Activated naive CD8-positive, alpha-beta T cell treated with anti-CD3 and anti-CD28 coated beads, Interleukin-2, amount 10 ng/mL, durations not matched to agents 7 days and 5 days (primary cell): ENCODE measurements at regions not wholly inside any gene's neighbourhood (a gene's known extent, or its start where the extent isn't known, plus 50 kb on each side); places are given as distances from the start of the nearest gene placed in this dataset.
"Not testable (repeated sequence)": the region's sequence is repeated elsewhere in the genome, so short reads cannot be mapped to it uniquely, and the experiment has no call there.

Experiments used
- ATAC-seq: fragments of 150-1000 bp; cut with Tn5 transposase; one replicate; pipeline ENCODE4 v1.10.0; 2021; ENCODE audit warnings: low read depth, moderate library complexity
- POLR2A ChIA-PET: fragments of 350-600 bp; sonication (Branson Sonifier 250); formaldehyde crosslinking; loops from one replicate; lab custom pipeline; 2021; ENCODE audit warnings: antibody characterized with exemption; lab: Charles Lee
- DNase-seq: peaks from one replicate; pipeline ENCODE4 v3.0.0; 2021
- H3K27ac Mint-ChIP-seq: one replicate; pipeline ENCODE4 v1.8.0; 2022; ENCODE audit warnings: mild to moderate bottlenecking, mixed read lengths
- H3K27me3 Mint-ChIP-seq: one replicate; pipeline ENCODE4 v1.8.0; 2022; ENCODE audit warnings: mild to moderate bottlenecking, moderate library complexity, mixed read lengths
- H3K36me3 Mint-ChIP-seq: one replicate; pipeline ENCODE4 v1.8.0; 2021; ENCODE audit warnings: mild to moderate bottlenecking, mixed read lengths
- H3K4me1 Mint-ChIP-seq: one replicate; pipeline ENCODE4 v1.8.0; 2021; ENCODE audit warnings: mixed read lengths
- H3K4me3 Mint-ChIP-seq: one replicate; pipeline ENCODE4 v1.8.0; 2022; ENCODE audit warnings: mild to moderate bottlenecking, moderate library complexity, mixed read lengths
- H3K9me3 Mint-ChIP-seq: one replicate; pipeline ENCODE4 v1.8.0; 2021; ENCODE audit warnings: mixed read lengths

- POLR2A ChIA-PET = no interaction called here
- DNase-seq = no peak
- Mint-ChIP-seq H3K27me3 (no peaks in the 10 kb centered on the region), H3K9me3 (no peaks in the 10 kb centered on the region), H3K4me1 (no peaks in the 10 kb centered on the region), H3K27ac (no peak overlapping the region), H3K36me3 (no peaks in the 10 kb centered on the region), H3K4me3 (no peak overlapping the region)
- ATAC-seq = no peak
These were observed 589.1 kb upstream of the ADARB2 start for GRCh38 chr10:2326411-2326810.

DNA sequence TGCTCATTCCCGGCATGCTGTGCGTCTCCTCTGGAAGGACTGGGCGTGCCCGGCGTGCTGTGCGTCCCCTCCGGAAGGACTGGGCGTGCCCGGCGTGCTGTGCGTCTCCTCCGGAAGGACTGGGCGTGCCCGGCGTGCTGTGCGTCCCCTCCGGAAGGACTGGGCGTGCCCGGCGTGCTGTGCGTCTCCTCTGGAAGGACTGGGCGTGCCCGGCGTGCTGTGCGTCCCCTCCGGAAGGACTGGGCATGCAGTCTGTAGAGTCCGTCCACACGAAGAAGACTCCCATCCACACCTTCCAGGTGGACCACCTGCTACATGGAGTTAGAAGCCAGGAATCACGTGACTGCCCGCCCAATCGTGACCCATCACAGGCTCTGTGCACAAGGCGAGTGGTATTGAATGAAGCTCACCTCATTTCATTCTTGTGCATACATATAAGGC is 577.7 kb upstream of the ADARB2 start:
- H3K27me3 Mint-ChIP-seq, H3K4me1 Mint-ChIP-seq, H3K27ac Mint-ChIP-seq, H3K4me3 Mint-ChIP-seq, H3K9me3 Mint-ChIP-seq, H3K36me3 Mint-ChIP-seq, DNase-seq, ATAC-seq, POLR2A ChIA-PET: not testable (repeated sequence)

DNA sequence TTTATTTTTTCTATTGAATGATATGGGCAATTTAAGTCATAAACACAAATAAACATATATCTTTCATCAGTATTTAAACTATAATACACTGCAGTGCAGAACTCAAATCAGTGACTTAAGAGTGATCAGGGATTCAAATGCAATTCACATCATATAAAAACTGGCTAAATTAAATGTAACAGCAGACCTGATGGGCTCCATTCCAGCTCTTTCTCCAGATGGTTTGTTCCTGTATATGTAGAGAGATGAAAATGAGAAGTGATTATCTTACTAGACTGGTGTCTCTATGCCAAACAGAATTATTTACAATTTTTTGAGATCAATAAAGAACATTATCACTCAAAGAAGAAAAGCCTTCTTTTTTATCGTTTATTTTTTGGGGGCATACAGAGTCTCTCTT is 568.8 kb upstream of the ADARB2 start:
- Mint-ChIP-seq H3K4me3 (no peak overlapping the region), H3K36me3 (no peaks in the 10 kb centered on the region), H3K4me1 (no peaks in the 10 kb centered on the region), H3K9me3 (no peaks in the 10 kb centered on the region), H3K27ac (no peak overlapping the region), H3K27me3 (peaks cover 1% of the 10 kb centered on the region)
- POLR2A ChIA-PET = no interaction called here
- DNase-seq = no peak
- no peak for ATAC-seq

DNA sequence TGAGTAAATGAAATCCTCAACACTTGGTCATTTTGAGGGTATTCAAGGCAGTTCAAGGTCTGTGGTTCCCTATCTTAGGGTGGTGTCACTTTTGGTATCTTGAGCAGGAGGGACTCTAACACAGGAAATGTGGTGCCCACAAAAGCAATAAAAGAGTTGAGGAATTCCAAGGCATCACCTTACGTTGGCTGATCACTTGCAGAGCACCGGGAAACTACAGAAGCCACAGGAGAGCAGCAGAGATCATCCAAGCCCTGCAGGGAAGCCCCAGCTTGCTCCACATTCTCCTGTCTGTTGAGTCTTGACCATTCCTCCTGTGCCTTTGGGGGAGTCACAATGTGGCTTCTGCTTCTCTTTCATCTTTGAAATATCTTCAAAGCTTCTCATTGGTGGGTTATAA is 565.8 kb upstream of the ADARB2 start:
- no peaks in the 10 kb centered on the region for H3K4me1 Mint-ChIP-seq
- POLR2A ChIA-PET = no interaction called here
- H3K4me3 Mint-ChIP-seq = no peak overlapping the region
- no peaks in the 10 kb centered on the region for H3K27me3 Mint-ChIP-seq
- no peaks in the 10 kb centered on the region for H3K36me3 Mint-ChIP-seq
- DNase-seq (no peak), ATAC-seq (no peak)
- no peak overlapping the region for H3K27ac Mint-ChIP-seq
- no peaks in the 10 kb centered on the region for H3K9me3 Mint-ChIP-seq

DNA sequence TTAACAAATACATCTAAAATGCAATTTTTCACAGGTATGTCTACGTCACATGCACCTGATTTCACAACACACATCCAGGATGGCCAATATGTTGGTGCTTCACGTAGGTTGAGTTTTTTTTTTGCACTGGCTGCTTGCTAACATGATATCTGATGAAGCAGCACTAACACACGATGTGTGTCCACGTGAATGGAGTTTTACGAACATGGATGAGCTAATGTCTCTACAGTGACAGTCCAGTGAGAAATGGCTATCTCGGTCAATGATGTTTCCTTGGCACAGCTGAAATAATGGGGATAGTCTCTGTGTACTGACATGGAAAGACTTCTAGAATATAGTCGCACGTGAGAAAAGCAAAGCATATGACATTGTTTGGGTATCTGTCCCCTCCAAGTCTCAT is 563.9 kb upstream of the ADARB2 start:
- POLR2A ChIA-PET = no interaction called here
- H3K4me1 Mint-ChIP-seq = no peaks in the 10 kb centered on the region
- H3K4me3 Mint-ChIP-seq = no peak overlapping the region
- H3K27ac Mint-ChIP-seq = no peak overlapping the region
- no peaks in the 10 kb centered on the region for H3K27me3 Mint-ChIP-seq
- ATAC-seq (no peak), DNase-seq (no peak)
- no peaks in the 10 kb centered on the region for H3K9me3 Mint-ChIP-seq
- H3K36me3 Mint-ChIP-seq = no peaks in the 10 kb centered on the region

DNA sequence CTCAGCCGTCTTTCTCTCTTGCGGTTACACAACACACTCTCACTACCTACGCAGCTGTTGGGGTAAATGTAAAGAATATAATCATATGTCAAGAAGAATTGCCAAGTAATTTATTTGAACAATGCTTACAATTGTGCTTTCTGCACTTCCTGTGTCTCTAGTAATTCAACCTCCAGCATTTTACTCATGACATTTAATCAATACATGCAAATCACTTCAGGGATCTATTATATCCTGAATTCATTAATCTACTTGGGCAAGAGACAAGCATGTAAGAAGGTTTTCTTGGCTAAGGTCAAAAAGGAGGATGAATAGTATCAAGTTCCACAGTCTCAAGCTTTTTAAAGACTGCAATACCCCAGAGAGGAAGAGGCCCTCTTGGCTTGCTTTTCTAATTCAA is 562.9 kb upstream of the ADARB2 start:
- no peak overlapping the region for H3K27ac Mint-ChIP-seq
- no peaks in the 10 kb centered on the region for H3K9me3 Mint-ChIP-seq
- POLR2A ChIA-PET = no interaction called here
- H3K4me1 Mint-ChIP-seq = no peaks in the 10 kb centered on the region
- H3K36me3 Mint-ChIP-seq = no peaks in the 10 kb centered on the region
- no peak for DNase-seq
- no peak overlapping the region for H3K4me3 Mint-ChIP-seq
- H3K27me3 Mint-ChIP-seq = no peaks in the 10 kb centered on the region
- ATAC-seq = no peak

GRCh38 chr10:2296179-2296891 is 559.0 kb upstream of the ADARB2 start:
- H3K36me3 Mint-ChIP-seq = no peaks in the 10 kb centered on the region
- H3K4me3 Mint-ChIP-seq = no peak overlapping the region
- H3K27ac Mint-ChIP-seq = no peak overlapping the region
- no peaks in the 10 kb centered on the region for H3K27me3 Mint-ChIP-seq
- no peaks in the 10 kb centered on the region for H3K9me3 Mint-ChIP-seq
- H3K4me1 Mint-ChIP-seq = no peaks in the 10 kb centered on the region
- no peak for DNase-seq
- POLR2A ChIA-PET = no interaction called here
- ATAC-seq = no peak

DNA sequence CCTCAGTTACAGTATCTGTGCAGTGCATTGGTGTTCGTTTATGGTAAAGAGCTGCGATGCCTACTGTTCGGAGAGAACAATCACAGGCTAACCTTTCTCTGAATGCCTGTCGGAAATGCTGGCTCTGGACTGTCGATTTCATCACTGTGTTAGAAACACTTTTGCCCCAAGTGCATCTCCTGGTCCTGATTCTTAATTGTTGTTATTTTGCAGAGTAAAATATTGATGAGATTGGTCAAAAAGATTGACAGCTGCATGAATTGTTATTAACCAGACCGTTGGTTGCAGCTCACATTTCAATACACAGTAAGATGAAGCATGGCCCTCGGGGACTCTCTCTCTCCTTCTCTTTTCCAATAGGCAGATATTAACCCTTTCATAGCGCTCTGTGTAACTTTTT is 557.4 kb upstream of the ADARB2 start:
- Mint-ChIP-seq H3K4me3 (no peak overlapping the region), H3K36me3 (no peaks in the 10 kb centered on the region), H3K27ac (no peak overlapping the region), H3K27me3 (no peaks in the 10 kb centered on the region), H3K9me3 (no peaks in the 10 kb centered on the region), H3K4me1 (no peaks in the 10 kb centered on the region)
- DNase-seq (no peak), ATAC-seq (no peak)
- POLR2A ChIA-PET = no interaction called here

GRCh38 chr10:2284071-2284470 is 546.7 kb upstream of the ADARB2 start:
- H3K4me1 Mint-ChIP-seq = no peaks in the 10 kb centered on the region
- DNase-seq (no peak), ATAC-seq (no peak)
- no peaks in the 10 kb centered on the region for H3K27me3 Mint-ChIP-seq
- no peaks in the 10 kb centered on the region for H3K9me3 Mint-ChIP-seq
- no peaks in the 10 kb centered on the region for H3K36me3 Mint-ChIP-seq
- POLR2A ChIA-PET = no interaction called here
- no peak overlapping the region for H3K4me3 Mint-ChIP-seq
- H3K27ac Mint-ChIP-seq = no peak overlapping the region

- POLR2A ChIA-PET = no interaction called here
- Mint-ChIP-seq H3K36me3 (no peaks in the 10 kb centered on the region), H3K4me1 (no peaks in the 10 kb centered on the region), H3K27me3 (no peaks in the 10 kb centered on the region), H3K4me3 (no peak overlapping the region), H3K27ac (no peak overlapping the region), H3K9me3 (no peaks in the 10 kb centered on the region)
- no peak for DNase-seq
- no peak for ATAC-seq
These were observed 544.9 kb upstream of the ADARB2 start for GRCh38 chr10:2282202-2282601.

GRCh38 chr10:2280713-2281300 is 543.5 kb upstream of the ADARB2 start:
- Mint-ChIP-seq H3K36me3 (no peaks in the 10 kb centered on the region), H3K4me3 (no peak overlapping the region), H3K4me1 (no peaks in the 10 kb centered on the region), H3K9me3 (peaks cover 1% of the 10 kb centered on the region), H3K27ac (no peak overlapping the region), H3K27me3 (no peaks in the 10 kb centered on the region)
- DNase-seq = no peak
- ATAC-seq = no peak
- POLR2A ChIA-PET = no interaction called here

- ATAC-seq (no peak), DNase-seq (no peak)
- Mint-ChIP-seq H3K4me3 (no peak overlapping the region), H3K9me3 (peaks cover 1% of the 10 kb centered on the region), H3K36me3 (no peaks in the 10 kb centered on the region), H3K27ac (no peak overlapping the region), H3K4me1 (no peaks in the 10 kb centered on the region), H3K27me3 (no peaks in the 10 kb centered on the region)
- POLR2A ChIA-PET = no interaction called here
These were observed 542.4 kb upstream of the ADARB2 start for GRCh38 chr10:2279711-2280110.

DNA sequence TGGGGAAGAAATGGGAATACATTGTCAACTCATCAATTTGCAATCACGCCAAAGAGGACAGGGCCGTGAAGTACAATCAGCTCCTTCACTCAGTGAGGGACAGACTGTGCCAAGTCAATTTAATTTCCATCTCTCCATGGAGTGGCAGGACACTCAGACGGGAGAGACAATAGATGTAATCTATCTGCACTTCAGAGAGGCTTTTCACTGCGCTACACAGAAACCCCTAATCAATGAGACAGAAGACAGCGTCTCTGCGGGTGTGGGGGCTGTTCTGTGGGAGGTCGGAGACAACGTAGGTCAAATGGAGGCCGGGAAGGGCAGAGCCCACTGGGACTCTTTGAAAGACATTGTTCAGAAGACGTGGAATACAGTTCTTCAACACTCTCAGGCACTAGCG is 541.0 kb upstream of the ADARB2 start:
- Mint-ChIP-seq H3K4me3 (no peak overlapping the region), H3K27ac (no peak overlapping the region), H3K36me3 (no peaks in the 10 kb centered on the region), H3K4me1 (no peaks in the 10 kb centered on the region), H3K27me3 (no peaks in the 10 kb centered on the region), H3K9me3 (peaks cover 1% of the 10 kb centered on the region)
- POLR2A ChIA-PET = no interaction called here
- DNase-seq (no peak), ATAC-seq (no peak)

DNA sequence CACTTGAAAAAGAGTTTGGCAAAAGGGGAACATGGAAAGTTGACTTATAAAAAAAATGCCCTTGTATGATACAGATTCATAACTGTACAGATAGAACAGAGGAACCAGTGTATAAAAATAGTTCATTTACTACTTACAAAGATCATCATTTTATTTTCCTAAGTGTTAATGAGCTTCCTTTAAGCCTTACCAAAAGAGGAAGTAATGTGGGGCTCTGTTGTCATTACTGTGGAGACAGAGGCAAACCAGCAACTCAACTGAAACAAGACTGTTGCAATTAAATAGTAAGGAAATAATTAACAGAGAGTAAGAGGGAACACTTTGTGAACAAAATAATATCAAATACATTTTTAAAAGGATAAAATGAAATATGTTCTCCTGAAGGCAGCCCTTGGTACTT is 526.2 kb upstream of the ADARB2 start:
- DNase-seq (no peak), ATAC-seq (no peak)
- Mint-ChIP-seq H3K27ac (no peak overlapping the region), H3K27me3 (no peaks in the 10 kb centered on the region), H3K36me3 (no peaks in the 10 kb centered on the region), H3K4me3 (no peak overlapping the region), H3K9me3 (peaks cover 5% of the 10 kb centered on the region), H3K4me1 (no peaks in the 10 kb centered on the region)
- POLR2A ChIA-PET = no interaction called here
